Heart left ventricle (tissue), 16 donors: ENCODE measurements at regions not wholly inside any gene's neighbourhood (a gene's known extent, or its start where the extent isn't known, plus 50 kb on each side); places are given as distances from the start of the nearest gene placed in this dataset.

ENCODE experiments used
- ATAC-seq, 4 donors: fragments of 200-7000 bp; cut with Tn5 transposase; one replicate each; pipeline ENCODE4 v1.9.1; 2020 to 2022; ENCODE audit warnings: moderate library complexity in 4 of 4, mild to moderate bottlenecking in 3 of 4, moderate number of reproducible peaks in 1 of 4
- DNase-seq, 5 donors: peaks; one replicate each; pipeline ENCODE4 v3.0.0-alpha.2; 2020
- H3K27ac ChIP-seq, 12 donors: fragments of 200-600 bp; sonication (generic) in 4 of 12; one replicate each; pipeline versions ENCODE4 v1.5.0 to v1.8.0; 2016 to 2022; ENCODE audit warnings: mild to moderate bottlenecking in 2 of 12
- H3K27me3 ChIP-seq, 9 donors: fragments of 200-600 bp; sonication (generic) in 2 of 9; one replicate each; pipeline versions ENCODE4 v1.5.1 to v1.8.0; 2016 to 2022; ENCODE audit warnings: mild to moderate bottlenecking in 3 of 9
- H3K36me3 ChIP-seq, 9 donors: fragments of 200-600 bp; sonication (generic) in 2 of 9; one replicate each; pipeline versions ENCODE4 v1.5.0 to v1.8.0; 2018 to 2022; ENCODE audit warnings: mild to moderate bottlenecking in 2 of 9
- H3K4me1 ChIP-seq, 12 donors: fragments of 200-600 bp; sonication (generic) in 4 of 12; one replicate each; pipeline versions ENCODE4 v1.5.0 to v1.8.0; 2016 to 2022; ENCODE audit warnings: mild to moderate bottlenecking in 3 of 12
- H3K4me3 ChIP-seq, 12 donors: fragments of 200-600 bp; sonication (generic) in 4 of 12; one replicate each; pipeline versions ENCODE4 v1.5.0 to v1.8.0; 2017 to 2022; ENCODE audit warnings: mild to moderate bottlenecking in 9 of 12, moderate library complexity in 4 of 12
- H3K9me3 ChIP-seq, 12 donors: fragments of 200-600 bp; sonication (generic) in 4 of 12; one replicate each; pipeline versions ENCODE4 v1.5.0 to v1.8.0; 2016 to 2022; ENCODE audit warnings: mild to moderate bottlenecking in 1 of 12
- CTCF ChIP-seq, 12 donors: fragments of 200-600 bp; sonication (generic) in 4 of 12; IDR thresholded peaks; one replicate each; pipeline versions ENCODE4 v1.5.0 to v1.8.0; 2018 to 2022; ENCODE audit warnings: antibody characterized with exemption in 12 of 12, mild to moderate bottlenecking in 5 of 12
- POLR2A ChIP-seq, 2 donors: fragments of 450-650 bp; IDR thresholded peaks; one replicate each; pipeline ENCODE4 v1.6.1; 2017; ENCODE audit warnings: antibody characterized with exemption in 2 of 2, mild to moderate bottlenecking in 2 of 2, moderate library complexity in 2 of 2
- WGBS, 4 donors: extraction: QIAGEN DNeasy Blood & Tissue Kit in 2 of 4; methylation state at CpG; one replicate each; pipeline versions ENCODE4 v1.1.5 to v1.1.7; 2013 to 2018; 5-methylcytosine and 5-hydroxymethylcytosine counted together
- intact Hi-C, 10 donors: fragments of 100-400 bp; cut with DNase I; formaldehyde crosslinking; loops; one replicate each; pipeline versions ENCODE4 v1.11.1 to v1.14.2; 2022
- donor health status: ischemic (EF 13 %, LVEDD 7.1; RV severe dilation, severe dysfunction).
- donor health status: healthy with polysubstance abuse.
- donor health status: DM: no; HTN: yes; CAD: no.
- donor health status: DM: no; HTN: no; CAD: no.
- donor health status: ischemic (EF 25% LVEDD 6.9; RV normal size, moderate dysfunction).
- donor health status: ischemic (EF 25% LVEDD 5.7; RV mildly dilated, moderate dysfunction).
- donor health status: healthy.
- donor health status: DM: yes; HTN: yes; CAD: no.
- donor health status: ischemic (EF 35%, LVEDD 5.7; RV mildly dilated, moderate dysfunction).
- donor health status: nonischemic (EF 11% LVEDD 7.7; RV severe dilation, severe dysfunction).
- donor health status: DM: yes; HTN: yes; CAD: no.
- donor health status: PGD.
- donor health status: ischemic (EF 29% LVEDD 5.4; RV normal size, mild dysfunction).
- donor health status: nonischemic (EF 23%, LVEDD 6.1; RV moderate dilation, normal function).

- no peak for ATAC-seq
- Histone ChIP-seq H3K4me1 (peaks cover 0 to 11% (median 0%) of the 10 kb centered on the region in 12 donors), H3K4me3 (no peak overlapping the region), H3K27ac (no peak overlapping the region), H3K9me3 (no peaks in the 10 kb centered on the region), H3K27me3 (no peaks in the 10 kb centered on the region), H3K36me3 (no peaks in the 10 kb centered on the region)
- intact Hi-C loops: no loop called here
- TF ChIP-seq CTCF (IDR thresholded peaks at IDR 0.05) (no peak), POLR2A (IDR thresholded peaks at IDR 0.05) (no peak)
- DNase-seq: no peak
Observed at GRCh38 chr2:183224948-183225347, 100.7 kb downstream of the NUP35 start.

DNA sequence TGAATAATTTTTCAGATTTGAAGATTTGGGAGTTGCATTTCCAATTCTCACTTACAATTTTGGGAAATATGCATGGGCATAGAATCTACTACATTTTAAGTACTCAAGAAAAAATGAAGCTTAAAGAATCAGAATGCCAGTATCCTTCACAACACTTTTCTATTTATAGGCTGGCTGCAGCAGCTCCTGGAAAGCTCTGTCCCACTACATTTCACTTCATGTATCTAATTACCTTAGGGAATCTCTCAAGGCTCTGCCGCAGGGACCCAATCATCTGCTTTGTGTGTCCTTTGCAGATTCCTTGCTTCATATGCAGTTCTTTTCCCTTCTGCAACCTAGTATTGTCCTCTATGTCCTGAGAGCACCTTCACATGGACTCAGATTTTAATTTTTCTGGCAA, 102.9 kb downstream of the NUP35 start:
- intact Hi-C loops: no loop called here
- Histone ChIP-seq H3K4me1 (peaks cover 0 to 11% (median 0%) of the 10 kb centered on the region in 12 donors), H3K27me3 (no peaks in the 10 kb centered on the region), H3K4me3 (no peak overlapping the region), H3K27ac (no peak overlapping the region), H3K36me3 (no peaks in the 10 kb centered on the region), H3K9me3 (no peaks in the 10 kb centered on the region)
- ATAC-seq (no peak), DNase-seq (no peak)
- WGBS, 4 donors: 33 to 45% (median 40%) methylated on average over 1 of the region's 1 CpG
- TF ChIP-seq POLR2A (IDR thresholded peaks at IDR 0.05): no peak
- no peak for TF ChIP-seq CTCF (IDR thresholded peaks at IDR 0.05)

DNA sequence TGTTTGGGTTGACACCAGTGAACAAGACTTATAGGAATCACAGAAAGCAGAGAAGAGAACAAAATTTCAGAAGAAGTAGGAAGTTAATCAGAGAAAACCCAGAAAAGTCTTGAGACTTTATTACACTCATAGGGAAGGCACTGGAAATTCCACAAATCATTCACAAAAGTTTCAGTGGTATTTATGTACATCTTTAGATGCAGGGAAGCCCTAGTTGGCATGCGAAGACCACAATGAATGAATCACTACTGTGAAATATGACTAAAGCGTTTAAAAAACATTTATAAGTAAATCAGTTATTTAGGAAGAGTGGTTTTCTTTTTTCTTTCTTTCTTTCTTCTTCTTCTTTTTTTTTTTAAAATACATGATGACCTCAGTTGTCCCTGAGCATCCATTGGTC, 105.1 kb downstream of the NUP35 start:
- intact Hi-C loops: no loop called here
- TF ChIP-seq POLR2A (IDR thresholded peaks at IDR 0.05) (no peak), CTCF (IDR thresholded peaks at IDR 0.05) (no peak)
- WGBS, 4 donors: 92 to 98% (median 97%) methylated on average over 2 of the region's 2 CpGs
- no peak for DNase-seq
- Histone ChIP-seq H3K4me1 (peaks cover 0 to 11% (median 0%) of the 10 kb centered on the region in 12 donors), H3K9me3 (no peaks in the 10 kb centered on the region), H3K27me3 (no peaks in the 10 kb centered on the region), H3K27ac (no peak overlapping the region), H3K36me3 (no peaks in the 10 kb centered on the region), H3K4me3 (no peak overlapping the region)
- ATAC-seq: no peak

- ATAC-seq: no peak
- H3K4me1 ChIP-seq: peaks cover 0 to 2% (median 0%) of the 10 kb centered on the region in 12 donors
- H3K4me3 ChIP-seq: no peak overlapping the region
- no peak for TF ChIP-seq POLR2A (IDR thresholded peaks at IDR 0.05)
- no peak for TF ChIP-seq CTCF (IDR thresholded peaks at IDR 0.05)
- H3K36me3 ChIP-seq: no peaks in the 10 kb centered on the region
- WGBS, 4 donors: 84 to 93% (median 86%) methylated on average over 1 of the region's 1 CpG
- H3K27ac ChIP-seq: no peak overlapping the region
- intact Hi-C loops: no loop called here
- no peaks in the 10 kb centered on the region for H3K27me3 ChIP-seq
- no peaks in the 10 kb centered on the region for H3K9me3 ChIP-seq
- no peak for DNase-seq
Observed at GRCh38 chr2:183232161-183232865, 108.1 kb downstream of the NUP35 start.
